Activated T-cell treated with anti-CD3 and anti-CD28 coated beads, Interleukin-2, amount 50 U/mL, for 72 hours (primary cell): ENCODE measurements at regions not wholly inside any gene's neighbourhood (a gene's known extent, or its start where the extent isn't known, plus 50 kb on each side); places are given as distances from the start of the nearest gene placed in this dataset.
"Not testable (repeated sequence)": the region's sequence is repeated elsewhere in the genome, so short reads cannot be mapped to it uniquely, and the experiment has no call there.

Source experiments
- ATAC-seq, 2 donors: fragments of 150-1000 bp; cut with Tn5 transposase; replicated peaks in 1 of 2; 2 replicates each; pipeline ENCODE4 v1.10.0; 2021; ENCODE audit warnings: moderate library complexity in 2 of 2, mild to moderate bottlenecking in 1 of 2
- DNase-seq, 2 donors: peaks; one replicate each; pipeline ENCODE4 v3.0.0; 2021 to 2022; ENCODE audit warnings: mixed read lengths in 1 of 2
- H3K27ac Mint-ChIP-seq: one replicate; pipeline ENCODE4 v1.8.0; 2022; ENCODE audit warnings: mild to moderate bottlenecking, moderate library complexity, mixed read lengths
- H3K27me3 Mint-ChIP-seq: one replicate; pipeline ENCODE4 v1.8.0; 2022; ENCODE audit warnings: low read depth, mixed read lengths
- H3K36me3 Mint-ChIP-seq, 2 donors: one replicate each; pipeline ENCODE4 v1.8.0; 2022; ENCODE audit warnings: mixed read lengths in 2 of 2, mild to moderate bottlenecking in 1 of 2; ENCODE audit not compliant: insufficient read depth in 2 of 2
- H3K4me1 Mint-ChIP-seq: one replicate; pipeline ENCODE4 v1.8.0; 2022; ENCODE audit warnings: low read depth, mixed read lengths
- H3K4me3 Mint-ChIP-seq, 2 donors: one replicate each; pipeline ENCODE4 v1.8.0; 2022; ENCODE audit warnings: mild to moderate bottlenecking in 2 of 2, mixed read lengths in 2 of 2, moderate library complexity in 2 of 2
- H3K9me3 Mint-ChIP-seq, 2 donors: one replicate each; pipeline ENCODE4 v1.8.0; 2022; ENCODE audit warnings: mixed read lengths in 2 of 2

GRCh38 chr3:153373606-153374005 is 211.6 kb downstream of the RAP2B start:
- H3K9me3 Mint-ChIP-seq: peaks cover 6% of the 10 kb centered on the region in 2 donors
- no peak overlapping the region for H3K27ac Mint-ChIP-seq
- peaks cover 3% of the 10 kb centered on the region in 2 donors for H3K36me3 Mint-ChIP-seq
- H3K27me3 Mint-ChIP-seq: no peaks in the 10 kb centered on the region
- no peaks in the 10 kb centered on the region for H3K4me1 Mint-ChIP-seq
- DNase-seq (no peak), ATAC-seq (no peak)
- no peak overlapping the region for H3K4me3 Mint-ChIP-seq

- not testable (repeated sequence) for H3K9me3 Mint-ChIP-seq, H3K4me1 Mint-ChIP-seq, H3K27me3 Mint-ChIP-seq, H3K36me3 Mint-ChIP-seq, H3K27ac Mint-ChIP-seq, DNase-seq, ATAC-seq, H3K4me3 Mint-ChIP-seq
Observed at GRCh38 chr3:153378366-153378765, 216.3 kb downstream of the RAP2B start.

- no peaks in the 10 kb centered on the region for H3K9me3 Mint-ChIP-seq
- ATAC-seq: no peak
- H3K36me3 Mint-ChIP-seq: no peaks in the 10 kb centered on the region
- DNase-seq: no peak
- H3K4me1 Mint-ChIP-seq: no peaks in the 10 kb centered on the region
- H3K27ac Mint-ChIP-seq: no peak overlapping the region
- no peak overlapping the region for H3K4me3 Mint-ChIP-seq
- no peaks in the 10 kb centered on the region for H3K27me3 Mint-ChIP-seq
Observed at GRCh38 chr3:153379516-153379915, 217.5 kb downstream of the RAP2B start.

GRCh38 chr3:153385343-153385742 is 223.3 kb downstream of the RAP2B start:
- no peaks in the 10 kb centered on the region for H3K27me3 Mint-ChIP-seq
- H3K36me3 Mint-ChIP-seq: no peaks in the 10 kb centered on the region
- no peaks in the 10 kb centered on the region for H3K4me1 Mint-ChIP-seq
- DNase-seq: no peak
- no peaks in the 10 kb centered on the region for H3K9me3 Mint-ChIP-seq
- no peak for ATAC-seq
- H3K27ac Mint-ChIP-seq: no peak overlapping the region
- H3K4me3 Mint-ChIP-seq: no peak overlapping the region

- Mint-ChIP-seq H3K4me1 (no peaks in the 10 kb centered on the region), H3K27ac (peak overlapping the region; percentile 38), H3K36me3 (peaks cover 9 to 16% of the 10 kb centered on the region in 2 donors), H3K9me3 (peaks cover 5 to 10% of the 10 kb centered on the region in 2 donors), H3K4me3 (no peak overlapping the region), H3K27me3 (no peaks in the 10 kb centered on the region)
- DNase-seq: no peak
- no peak for ATAC-seq
Observed at GRCh38 chr3:153392363-153392762, 230.3 kb downstream of the RAP2B start.

GRCh38 chr3:153394017-153394416 is 232.0 kb downstream of the RAP2B start:
- Mint-ChIP-seq H3K4me3 (no peak overlapping the region), H3K4me1 (peaks cover 4% of the 10 kb centered on the region), H3K9me3 (peaks cover 5 to 10% of the 10 kb centered on the region in 2 donors), H3K27me3 (no peaks in the 10 kb centered on the region), H3K27ac (no peak overlapping the region), H3K36me3 (peaks cover 9 to 16% of the 10 kb centered on the region in 2 donors)
- ATAC-seq (no peak), DNase-seq (no peak)

GRCh38 chr3:153396581-153396980 is 234.6 kb downstream of the RAP2B start:
- ATAC-seq (no peak), DNase-seq (no peak)
- H3K27me3 Mint-ChIP-seq: no peaks in the 10 kb centered on the region
- H3K4me1 Mint-ChIP-seq: peaks cover 22% of the 10 kb centered on the region
- no peak overlapping the region for H3K4me3 Mint-ChIP-seq
- peaks cover 9 to 16% of the 10 kb centered on the region in 2 donors for H3K36me3 Mint-ChIP-seq
- H3K9me3 Mint-ChIP-seq: peaks cover 5 to 10% of the 10 kb centered on the region in 2 donors
- no peak overlapping the region for H3K27ac Mint-ChIP-seq

GRCh38 chr3:153397794-153398193 is 235.8 kb downstream of the RAP2B start:
- Mint-ChIP-seq H3K36me3 (peaks cover 9 to 14% of the 10 kb centered on the region in 2 donors), H3K27ac (no peak overlapping the region), H3K4me1 (peaks cover 22% of the 10 kb centered on the region), H3K4me3 (no peak overlapping the region), H3K27me3 (no peaks in the 10 kb centered on the region), H3K9me3 (peaks cover 3 to 10% of the 10 kb centered on the region in 2 donors)
- DNase-seq (no peak), ATAC-seq (no peak)

GRCh38 chr3:153399636-153400035 is 237.6 kb downstream of the RAP2B start:
- Mint-ChIP-seq H3K36me3 (peaks cover 5 to 6% of the 10 kb centered on the region in 2 donors), H3K4me1 (peaks cover 22% of the 10 kb centered on the region), H3K27me3 (no peaks in the 10 kb centered on the region), H3K9me3 (peaks cover 0 to 4% of the 10 kb centered on the region in 2 donors), H3K4me3 (no peak overlapping the region), H3K27ac (no peak overlapping the region)
- DNase-seq (no peak), ATAC-seq (peak in 1 of 2 donors; percentile 21)

GRCh38 chr3:153400641-153401040 is 238.6 kb downstream of the RAP2B start:
- DNase-seq (no peak), ATAC-seq (no peak)
- Mint-ChIP-seq H3K4me1 (peaks cover 22% of the 10 kb centered on the region), H3K27ac (no peak overlapping the region), H3K4me3 (no peak overlapping the region), H3K27me3 (no peaks in the 10 kb centered on the region), H3K9me3 (peaks cover 0 to 2% of the 10 kb centered on the region in 2 donors), H3K36me3 (peaks cover 4 to 5% of the 10 kb centered on the region in 2 donors)

GRCh38 chr3:153404157-153404556 is 242.1 kb downstream of the RAP2B start:
- H3K4me1 Mint-ChIP-seq: peaks cover 16% of the 10 kb centered on the region
- H3K27ac Mint-ChIP-seq: no peak overlapping the region
- H3K9me3 Mint-ChIP-seq: no peaks in the 10 kb centered on the region
- no peaks in the 10 kb centered on the region for H3K36me3 Mint-ChIP-seq
- H3K4me3 Mint-ChIP-seq: no peak overlapping the region
- ATAC-seq: no peak
- H3K27me3 Mint-ChIP-seq: no peaks in the 10 kb centered on the region
- no peak for DNase-seq

- not testable (repeated sequence) for H3K9me3 Mint-ChIP-seq, ATAC-seq, H3K36me3 Mint-ChIP-seq, H3K4me1 Mint-ChIP-seq, DNase-seq, H3K4me3 Mint-ChIP-seq, H3K27me3 Mint-ChIP-seq, H3K27ac Mint-ChIP-seq
Observed at GRCh38 chr3:153405320-153405719, 243.3 kb downstream of the RAP2B start.

GRCh38 chr3:153410517-153410916 is 248.5 kb downstream of the RAP2B start:
- no peaks in the 10 kb centered on the region for H3K36me3 Mint-ChIP-seq
- H3K27ac Mint-ChIP-seq: no peak overlapping the region
- H3K4me1 Mint-ChIP-seq: peaks cover 8% of the 10 kb centered on the region
- H3K4me3 Mint-ChIP-seq: no peak overlapping the region
- DNase-seq: no peak
- no peaks in the 10 kb centered on the region for H3K9me3 Mint-ChIP-seq
- no peak for ATAC-seq
- H3K27me3 Mint-ChIP-seq: no peaks in the 10 kb centered on the region

- no peak for DNase-seq
- peaks cover 8% of the 10 kb centered on the region for H3K4me1 Mint-ChIP-seq
- no peak for ATAC-seq
- no peak overlapping the region for H3K27ac Mint-ChIP-seq
- H3K9me3 Mint-ChIP-seq: peaks cover 12 to 14% of the 10 kb centered on the region in 2 donors
- peaks cover 8 to 12% of the 10 kb centered on the region in 2 donors for H3K36me3 Mint-ChIP-seq
- no peaks in the 10 kb centered on the region for H3K27me3 Mint-ChIP-seq
- H3K4me3 Mint-ChIP-seq: no peak overlapping the region
Observed at GRCh38 chr3:153414982-153415381, 253.0 kb downstream of the RAP2B start.
